ENCODE measurements at regions not wholly inside any gene's neighbourhood (a gene's known extent, or its start where the extent isn't known, plus 50 kb on each side); places are given as distances from the start of the nearest gene placed in this dataset.
"Not testable (repeated sequence)": the region's sequence is repeated elsewhere in the genome, so short reads cannot be mapped to it uniquely, and the experiment has no call there.

- DNase-seq (ENCODE audit: low spot score): no peak
Measured at GRCh38 chr12:113565368-113565767, 93.7 kb upstream of the LHX5 start.

GRCh38 chr12:113561068-113561780, 89.6 kb upstream of the LHX5 start:
- no peak for DNase-seq (ENCODE audit: low spot score)

- no peak for DNase-seq (ENCODE audit: low spot score)
Measured at GRCh38 chr12:113559466-113559865, 87.8 kb upstream of the LHX5 start.

GRCh38 chr12:113555226-113555625, 83.6 kb upstream of the LHX5 start:
- no peak for DNase-seq (ENCODE audit: low spot score)

- DNase-seq (ENCODE audit: low spot score): no peak
Measured at GRCh38 chr12:113552760-113553159, 81.1 kb upstream of the LHX5 start.

- DNase-seq (ENCODE audit: low spot score): no peak
Measured at GRCh38 chr12:113551563-113551962, 79.9 kb upstream of the LHX5 start.

- no peak for DNase-seq (ENCODE audit: low spot score)
Measured at GRCh38 chr12:113548467-113548866, 76.8 kb upstream of the LHX5 start.

GRCh38 chr12:113546916-113547863, 75.5 kb upstream of the LHX5 start:
- no peak for DNase-seq (ENCODE audit: low spot score)

- DNase-seq (ENCODE audit: low spot score): no peak
Measured at GRCh38 chr12:113537751-113538087, 66.0 kb upstream of the LHX5 start.

GRCh38 chr12:113537046-113537750, 65.5 kb upstream of the LHX5 start:
- DNase-seq (ENCODE audit: low spot score): no peak

- no peak for DNase-seq (ENCODE audit: low spot score)
Measured at GRCh38 chr12:113535100-113535499, 63.4 kb upstream of the LHX5 start.

- no peak for DNase-seq (ENCODE audit: low spot score)
Measured at GRCh38 chr12:113534555-113534954, 62.9 kb upstream of the LHX5 start.

GRCh38 chr12:113533842-113534375, 62.2 kb upstream of the LHX5 start:
- DNase-seq (ENCODE audit: low spot score): no peak

GRCh38 chr12:113532292-113532691, 60.6 kb upstream of the LHX5 start:
- DNase-seq (ENCODE audit: low spot score): no peak

GRCh38 chr12:113531073-113531472, 59.4 kb upstream of the LHX5 start:
- not testable (repeated sequence) for DNase-seq (ENCODE audit: low spot score)

- no peak for DNase-seq (ENCODE audit: low spot score)
Measured at GRCh38 chr12:113528606-113529293, 57.1 kb upstream of the LHX5 start.

- DNase-seq (ENCODE audit: low spot score): no peak
Measured at GRCh38 chr12:113525066-113525465, 53.4 kb upstream of the LHX5 start.

GRCh38 chr12:113524495-113524894, 52.8 kb upstream of the LHX5 start:
- no peak for DNase-seq (ENCODE audit: low spot score)

GRCh38 chr12:113521708-113522107, 50.0 kb upstream of the LHX5 start:
- no peak for DNase-seq (ENCODE audit: low spot score)
